H9 (cell line): ENCODE measurements at regions not wholly inside any gene's neighbourhood (a gene's known extent, or its start where the extent isn't known, plus 50 kb on each side); places are given as distances from the start of the nearest gene placed in this dataset.

Experiments used
- DNase-seq: peaks from one replicate; pipeline ENCODE4 v3.0.0-alpha.2; 2017
- H2AFZ ChIP-seq: one replicate; pipeline ENCODE4 v1.6.1; 2013; ENCODE audit warnings: mild to moderate bottlenecking, low read length, control low read depth, moderate library complexity
- H2AK5ac ChIP-seq: 2 replicates; pipeline ENCODE4 v1.6.1; 2013; ENCODE audit warnings: low read length, control low read depth, mixed read lengths; ENCODE audit not compliant: insufficient read length
- H2BK120ac ChIP-seq: one replicate; pipeline ENCODE4 v1.6.1; 2013; ENCODE audit warnings: low read depth, mild to moderate bottlenecking, low read length, control low read depth, inconsistent platforms; ENCODE audit not compliant: poor library complexity, severe bottlenecking
- H2BK12ac ChIP-seq: 2 replicates; pipeline ENCODE4 v1.6.1; 2013; ENCODE audit warnings: low read length, control low read depth, mixed read lengths, low read depth; ENCODE audit not compliant: insufficient read length
- H2BK15ac ChIP-seq: 2 replicates; pipeline ENCODE4 v1.6.1; 2013; ENCODE audit warnings: low read depth, low read length, control low read depth
- H2BK20ac ChIP-seq: one replicate; pipeline ENCODE4 v1.6.1; 2013; ENCODE audit warnings: low read depth, mild to moderate bottlenecking, low read length, control low read depth, inconsistent platforms; ENCODE audit not compliant: poor library complexity, severe bottlenecking
- H2BK5ac ChIP-seq: 2 replicates; pipeline ENCODE4 v1.6.1; 2013; ENCODE audit warnings: low read length, control low read depth, mixed read lengths; ENCODE audit not compliant: insufficient read length
- H3K14ac ChIP-seq: 2 replicates; pipeline ENCODE4 v1.6.1; 2013; ENCODE audit warnings: low read length, control low read depth; ENCODE audit not compliant: insufficient read depth
- H3K18ac ChIP-seq: 2 replicates; pipeline ENCODE4 v1.6.1; 2013; ENCODE audit warnings: low read depth, mild to moderate bottlenecking, mixed read lengths, low read length, control low read depth; ENCODE audit not compliant: insufficient read length
- H3K23ac ChIP-seq: 2 replicates; pipeline ENCODE4 v1.6.1; 2013; ENCODE audit warnings: low read length, control low read depth, mixed read lengths, low read depth; ENCODE audit not compliant: insufficient read length
- H3K23me2 ChIP-seq: 2 replicates; pipeline ENCODE4 v1.6.1; 2013; ENCODE audit warnings: low read depth, mild to moderate bottlenecking, mixed read lengths, low read length, control low read depth; ENCODE audit not compliant: insufficient read length, poor library complexity, severe bottlenecking
- H3K27ac ChIP-seq: 2 replicates; pipeline ENCODE4 v1.5.1; 2013; ENCODE audit warnings: low read length, control low read depth, mixed read lengths, low read depth; ENCODE audit not compliant: insufficient read length
- H3K27me3 ChIP-seq: 2 replicates; pipeline ENCODE4 v1.6.1; 2013; ENCODE audit warnings: low read length, control low read depth, inconsistent platforms; ENCODE audit not compliant: insufficient read depth
- H3K4ac ChIP-seq: 2 replicates; pipeline ENCODE4 v1.6.1; 2013; ENCODE audit warnings: low read depth, mild to moderate bottlenecking, control low read depth, inconsistent platforms, low read length, moderate library complexity
- H3K4me1 ChIP-seq: 2 replicates; pipeline ENCODE4 v1.6.1; 2013; ENCODE audit warnings: low read length, control low read depth, inconsistent platforms; ENCODE audit not compliant: insufficient read depth
- H3K4me2 ChIP-seq: 2 replicates; pipeline ENCODE4 v1.6.1; 2013; ENCODE audit warnings: low read length, control low read depth, mixed read lengths; ENCODE audit not compliant: insufficient read length, insufficient read depth
- H3K56ac ChIP-seq: 2 replicates; pipeline ENCODE4 v1.6.1; 2013; ENCODE audit warnings: low read depth, mild to moderate bottlenecking, mixed read lengths, low read length, control low read depth; ENCODE audit not compliant: insufficient read length
- H3K79me1 ChIP-seq: 2 replicates; pipeline ENCODE4 v1.6.1; 2013; ENCODE audit warnings: low read depth, mild to moderate bottlenecking, moderate library complexity, low read length, control low read depth, inconsistent platforms; ENCODE audit not compliant: insufficient read depth, poor library complexity, severe bottlenecking
- H3K79me2 ChIP-seq: 2 replicates; pipeline ENCODE4 v1.6.1; 2013; ENCODE audit warnings: low read length, control low read depth, inconsistent platforms; ENCODE audit not compliant: insufficient read depth
- H3K9ac ChIP-seq: 2 replicates; pipeline ENCODE4 v1.6.1; 2013; ENCODE audit warnings: low read length, control low read depth, mixed read lengths; ENCODE audit not compliant: insufficient read length; ENCODE audit errors: extremely low read depth
- H3K9me3 ChIP-seq: one replicate; pipeline ENCODE4 v1.6.1; 2013; ENCODE audit warnings: low read depth, low read length, inconsistent platforms; ENCODE audit not compliant: control insufficient read depth
- H3T11ph ChIP-seq: one replicate; pipeline ENCODE4 v1.6.1; 2013; ENCODE audit warnings: mild to moderate bottlenecking, low read length, control low read depth, inconsistent platforms
- H4K20me1 ChIP-seq: one replicate; pipeline ENCODE4 v1.6.1; 2013; ENCODE audit not compliant: control insufficient read depth, insufficient read length, insufficient read depth
- H4K5ac ChIP-seq: 2 replicates; pipeline ENCODE4 v1.6.1; 2013; ENCODE audit warnings: low read depth, mild to moderate bottlenecking, mixed read lengths, low read length, control low read depth; ENCODE audit not compliant: insufficient read length
- H4K8ac ChIP-seq: replicated peaks from 2 replicates; pipeline ENCODE4 v1.6.1; 2013; ENCODE audit warnings: low read length, control low read depth, mixed read lengths, low read depth; ENCODE audit not compliant: insufficient read length
- H4K91ac ChIP-seq: 2 replicates; pipeline ENCODE4 v1.6.1; 2013; ENCODE audit warnings: low read depth, mild to moderate bottlenecking, moderate library complexity, mixed read lengths, low read length, control low read depth; ENCODE audit not compliant: insufficient read length
- H3K27ac Mint-ChIP-seq, 3 experiments: 2 replicates in 2 of 3; 3 replicates in 1 of 3; pipeline ENCODE4 v1.8.0; 2020 to 2021; ENCODE audit warnings: mixed read lengths in 3 of 3, mild to moderate bottlenecking in 1 of 3, moderate library complexity in 1 of 3
- H3K27me3 Mint-ChIP-seq: 2 replicates; pipeline ENCODE4 v1.8.0; 2021; ENCODE audit warnings: low read depth, mild to moderate bottlenecking, moderate library complexity, mixed read lengths
- H3K36me3 Mint-ChIP-seq, 3 experiments: 2 replicates in 2 of 3; 3 replicates in 1 of 3; pipeline ENCODE4 v1.8.0; 2020 to 2021; ENCODE audit warnings: low read depth in 3 of 3, mixed read lengths in 3 of 3; ENCODE audit not compliant: insufficient read depth in 1 of 3
- H3K4me1 Mint-ChIP-seq, 2 experiments: 2 replicates each; pipeline ENCODE4 v1.8.0; 2020; ENCODE audit warnings: mixed read lengths in 2 of 2
- H3K4me3 Mint-ChIP-seq, 2 experiments: 2 replicates in 1 of 2; 3 replicates in 1 of 2; pipeline ENCODE4 v1.8.0; 2020 to 2021; ENCODE audit warnings: mild to moderate bottlenecking in 2 of 2, mixed read lengths in 2 of 2, moderate library complexity in 1 of 2
- H3K9me3 Mint-ChIP-seq, 2 experiments: 2 replicates in 1 of 2; 3 replicates in 1 of 2; pipeline ENCODE4 v1.8.0; 2020; ENCODE audit warnings: mild to moderate bottlenecking in 2 of 2, mixed read lengths in 2 of 2, moderate library complexity in 1 of 2
- WGBS: extraction: QIAGEN DNeasy Blood & Tissue Kit; methylation state at CpG from one replicate; pipeline ENCODE4 v1.1.7; 2013; ENCODE audit warnings: missing lambda C conversion rate, low lambda C conversion rate, mixed read lengths; ENCODE audit not compliant: insufficient read length; ENCODE audit errors: extremely low coverage; 5-methylcytosine and 5-hydroxymethylcytosine counted together
- TF ChIP-seq, protein P1 (sequence below): fragments of 200-600 bp; sonication (generic); conservative IDR thresholded peaks from 3 replicates; pipeline ENCODE4 v1.8.0; 2021; ENCODE audit warnings: antibody characterized with exemption, mild to moderate bottlenecking

DNA sequence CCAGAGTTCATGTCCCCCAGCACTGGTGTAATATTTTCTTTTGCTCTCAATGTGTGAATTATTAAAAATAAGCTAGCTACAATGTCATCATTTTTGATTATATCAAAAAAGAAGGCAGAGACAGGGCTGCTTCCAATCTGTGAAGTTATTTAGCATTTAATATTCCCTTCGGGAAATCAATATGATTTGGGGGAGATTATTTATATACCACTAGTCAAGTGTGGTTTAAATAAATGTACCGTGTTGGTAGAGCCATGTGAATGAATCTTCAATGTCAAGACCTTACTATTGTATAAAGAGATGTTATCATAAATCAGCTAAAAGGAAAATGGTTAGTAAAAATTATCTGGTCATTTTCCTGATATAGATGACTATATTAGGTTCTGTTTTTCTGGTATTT is 87.4 kb upstream of the MID1 start:
- Mint-ChIP-seq H3K36me3 (no peaks in the 10 kb centered on the region), H3K27me3 (no peaks in the 10 kb centered on the region), H3K4me3 (no peak overlapping the region), H3K9me3 (peaks cover 23 to 27% of the 10 kb centered on the region in 2 experiments), H3K27ac (no peak overlapping the region), H3K4me1 (peaks cover 3 to 22% of the 10 kb centered on the region in 2 experiments; a peak in 3 of 4 replicates)
- H3K4me2 ChIP-seq = no peak overlapping the region
- H3K79me1 ChIP-seq = no peaks in the 10 kb centered on the region
- H3K4ac ChIP-seq = no peak overlapping the region
- no peak overlapping the region for H3K9ac ChIP-seq
- H4K8ac ChIP-seq = no peak overlapping the region
- no peak overlapping the region for H2BK5ac ChIP-seq
- H2BK120ac ChIP-seq = no peak overlapping the region
- H2BK20ac ChIP-seq = no peak overlapping the region
- H3K27ac ChIP-seq = no peak overlapping the region
- no peaks in the 10 kb centered on the region for H3K9me3 ChIP-seq
- no peaks in the 10 kb centered on the region for H3K27me3 ChIP-seq
- H3K18ac ChIP-seq = no peak overlapping the region
- no peak overlapping the region for H2AK5ac ChIP-seq
- H4K20me1 ChIP-seq = no peaks in the 10 kb centered on the region
- H2BK15ac ChIP-seq = no peak overlapping the region
- H3K4me1 ChIP-seq = no peaks in the 10 kb centered on the region; the same call in 1 of the 2 replicates
- no peak overlapping the region for H2AFZ ChIP-seq
- H3K23me2 ChIP-seq = no peaks in the 10 kb centered on the region
- TF ChIP-seq, protein P1, sequence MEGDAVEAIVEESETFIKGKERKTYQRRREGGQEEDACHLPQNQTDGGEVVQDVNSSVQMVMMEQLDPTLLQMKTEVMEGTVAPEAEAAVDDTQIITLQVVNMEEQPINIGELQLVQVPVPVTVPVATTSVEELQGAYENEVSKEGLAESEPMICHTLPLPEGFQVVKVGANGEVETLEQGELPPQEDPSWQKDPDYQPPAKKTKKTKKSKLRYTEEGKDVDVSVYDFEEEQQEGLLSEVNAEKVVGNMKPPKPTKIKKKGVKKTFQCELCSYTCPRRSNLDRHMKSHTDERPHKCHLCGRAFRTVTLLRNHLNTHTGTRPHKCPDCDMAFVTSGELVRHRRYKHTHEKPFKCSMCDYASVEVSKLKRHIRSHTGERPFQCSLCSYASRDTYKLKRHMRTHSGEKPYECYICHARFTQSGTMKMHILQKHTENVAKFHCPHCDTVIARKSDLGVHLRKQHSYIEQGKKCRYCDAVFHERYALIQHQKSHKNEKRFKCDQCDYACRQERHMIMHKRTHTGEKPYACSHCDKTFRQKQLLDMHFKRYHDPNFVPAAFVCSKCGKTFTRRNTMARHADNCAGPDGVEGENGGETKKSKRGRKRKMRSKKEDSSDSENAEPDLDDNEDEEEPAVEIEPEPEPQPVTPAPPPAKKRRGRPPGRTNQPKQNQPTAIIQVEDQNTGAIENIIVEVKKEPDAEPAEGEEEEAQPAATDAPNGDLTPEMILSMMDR = no peak
- H3K23ac ChIP-seq = no peak overlapping the region
- H2BK12ac ChIP-seq = no peak overlapping the region
- H4K5ac ChIP-seq = no peak overlapping the region
- no peak overlapping the region for H3K56ac ChIP-seq
- no peak for DNase-seq
- no peak overlapping the region for H3K14ac ChIP-seq
- no CpG with 5 or more reads among the region's 2 CpGs for WGBS
- H3K79me2 ChIP-seq = no peaks in the 10 kb centered on the region
- H4K91ac ChIP-seq = no peak overlapping the region
- no peak overlapping the region for H3T11ph ChIP-seq
